Adrenal gland (tissue), 5 donors: ENCODE measurements at regions not wholly inside any gene's neighbourhood (a gene's known extent, or its start where the extent isn't known, plus 50 kb on each side); places are given as distances from the start of the nearest gene placed in this dataset.

Source experiments
- CTCF ChIP-seq, 6 experiments: fragments of 450-650 bp in 4 of 6; fragments of 200-600 bp in 2 of 6; sonication (generic) in 1 of 6; IDR thresholded peaks; 1 replicate in 5 of 6; 2 replicates in 1 of 6; pipeline versions ENCODE4 v1.5.1 to v1.8.0; 2016 to 2021; ENCODE audit warnings: antibody characterized with exemption in 6 of 6, mild to moderate bottlenecking in 2 of 6, moderate library complexity in 1 of 6
- POLR2A ChIP-seq, 2 donors: fragments of 450-650 bp; IDR thresholded peaks; one replicate each; pipeline ENCODE4 v1.6.1; 2017; ENCODE audit warnings: antibody characterized with exemption in 2 of 2, mild to moderate bottlenecking in 2 of 2, moderate library complexity in 1 of 2
- donor health status: DM: no; HTN: no; CAD: no.

DNA sequence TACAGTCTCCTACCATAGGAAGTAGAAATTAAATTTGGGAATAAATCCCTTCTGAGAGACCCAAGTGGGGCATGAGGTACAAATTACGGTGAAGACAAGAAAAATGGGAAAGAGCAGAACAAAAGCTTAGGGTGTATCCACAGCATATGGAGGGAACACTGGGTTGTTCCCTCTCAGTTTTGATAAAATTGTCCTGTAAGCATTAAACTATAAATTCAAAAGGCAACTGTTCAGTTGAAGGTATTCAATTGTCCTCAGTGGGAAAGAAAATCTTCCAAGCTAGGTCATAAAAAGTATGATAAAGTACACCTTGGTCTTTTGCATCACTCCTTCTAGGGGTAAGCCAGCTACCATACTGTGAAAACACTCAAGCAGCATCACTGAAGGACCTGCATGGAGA lies 118.3 kb upstream of the LRFN5 start:
- TF ChIP-seq CTCF (IDR thresholded peaks at IDR 0.05) (no peak), POLR2A (IDR thresholded peaks at IDR 0.05) (no peak)
